ENCODE measurements at regions not wholly inside any gene's neighbourhood (a gene's known extent, or its start where the extent isn't known, plus 50 kb on each side); places are given as distances from the start of the nearest gene placed in this dataset.
"Not testable (repeated sequence)": the region's sequence is repeated elsewhere in the genome, so short reads cannot be mapped to it uniquely, and the experiment has no call there.

DNA sequence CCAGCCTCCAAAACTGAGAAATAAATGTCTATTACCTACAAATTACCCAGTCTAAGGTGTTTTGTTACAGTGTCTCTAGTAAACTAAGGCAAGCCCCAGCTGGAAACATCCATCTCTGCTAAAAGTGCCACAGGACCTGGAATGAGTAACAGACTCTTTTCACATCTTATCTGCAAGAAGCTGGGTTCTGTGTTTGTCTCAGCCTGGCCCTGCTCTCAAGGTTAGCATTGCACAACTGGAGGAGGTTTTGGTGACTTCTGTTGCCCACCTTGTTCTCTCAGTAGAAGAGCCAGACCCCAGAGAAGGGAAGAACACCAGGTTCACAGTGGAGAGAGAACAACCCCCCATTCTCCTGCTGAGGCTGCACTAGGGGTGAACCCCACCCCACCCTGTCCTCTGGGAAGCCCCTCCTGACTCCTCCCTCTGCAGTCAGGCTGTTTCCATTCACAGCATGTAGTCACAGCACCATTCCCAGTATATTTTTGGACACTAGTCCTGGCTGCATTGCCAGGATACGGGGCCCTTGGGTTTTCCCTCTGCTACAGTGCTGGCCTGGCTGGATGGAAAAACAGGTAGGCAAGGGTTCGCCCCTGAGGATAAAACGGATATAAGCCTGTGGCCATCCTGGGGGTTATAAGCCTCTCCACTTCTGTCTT, 280.0 kb downstream of the BCL2L11 start:
- DNase-seq; H3K9me3 ChIP-seq (ENCODE audit: control insufficient read depth in 2 of 3, insufficient read depth in 1 of 3, low read length in 3 of 3); H3K36me3 ChIP-seq (ENCODE audit: control insufficient read depth in 2 of 3, insufficient read depth in 3 of 3, low read length in 3 of 3); H3K27me3 ChIP-seq (ENCODE audit: control insufficient read depth, insufficient read depth, low read length); H3K4me1 ChIP-seq (ENCODE audit: control insufficient read depth in 2 of 3, insufficient read depth in 2 of 3, low read depth in 1 of 3, low read length in 3 of 3); H3K4me3 ChIP-seq (ENCODE audit: low read length in 3 of 3); H3K9ac ChIP-seq (ENCODE audit: low read length in 3 of 3); FAIRE-seq; H3K27ac ChIP-seq (ENCODE audit: low read depth in 2 of 2, low read length in 2 of 2); intact Hi-C loops (cut with DNase I): not testable (repeated sequence)

DNA sequence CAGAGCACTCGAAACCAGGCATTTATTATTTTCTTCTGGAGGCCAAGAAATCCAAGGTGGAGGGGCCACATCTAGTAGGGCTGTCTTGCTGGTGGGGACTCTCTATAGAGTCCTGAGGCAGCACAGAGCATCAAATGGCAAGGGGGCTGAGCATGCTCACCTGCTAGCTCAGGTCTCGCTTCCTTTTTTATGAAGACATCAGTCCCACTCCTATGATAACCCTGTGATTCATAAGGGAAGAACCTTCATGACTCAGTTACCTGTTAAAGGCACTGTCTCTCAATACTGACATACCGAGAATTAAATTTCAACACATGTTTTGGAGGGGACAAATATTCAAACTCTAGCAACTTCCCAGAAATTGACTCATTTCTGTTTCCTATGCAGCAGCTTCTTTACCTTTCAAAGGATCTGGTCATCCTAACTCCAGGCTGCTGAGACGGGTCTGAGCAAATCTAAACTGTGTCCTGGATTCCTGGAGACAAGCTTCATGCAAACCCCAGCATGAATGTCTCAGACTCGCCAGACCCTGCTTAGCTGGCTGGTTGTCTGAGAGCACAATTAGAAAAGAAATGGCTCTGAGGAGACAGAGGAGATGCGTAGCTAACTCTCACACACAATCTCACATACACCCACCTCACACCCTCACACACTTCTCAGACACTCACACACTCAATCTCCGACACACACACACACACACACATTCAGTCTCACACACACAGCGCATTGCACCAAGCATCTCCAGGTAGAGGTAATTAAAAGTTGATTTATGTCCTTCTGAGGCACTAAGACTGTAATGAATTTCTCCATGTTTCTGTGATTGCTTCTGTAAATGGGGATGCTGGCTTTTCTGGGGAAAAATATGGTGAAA, 280.8 kb downstream of the BCL2L11 start:
- H3K4me1 ChIP-seq (ENCODE audit: control insufficient read depth in 2 of 3, insufficient read depth in 2 of 3, low read depth in 1 of 3, low read length in 3 of 3); H3K27ac ChIP-seq (ENCODE audit: low read depth in 2 of 2, low read length in 2 of 2); H3K4me3 ChIP-seq (ENCODE audit: low read length in 3 of 3); intact Hi-C loops (cut with DNase I); H3K9ac ChIP-seq (ENCODE audit: low read length in 3 of 3); FAIRE-seq; H3K27me3 ChIP-seq (ENCODE audit: control insufficient read depth, insufficient read depth, low read length); DNase-seq; H3K9me3 ChIP-seq (ENCODE audit: control insufficient read depth in 2 of 3, insufficient read depth in 1 of 3, low read length in 3 of 3); H3K36me3 ChIP-seq (ENCODE audit: control insufficient read depth in 2 of 3, insufficient read depth in 3 of 3, low read length in 3 of 3): not testable (repeated sequence)

- DNase-seq; H3K9me3 ChIP-seq (ENCODE audit: control insufficient read depth in 2 of 3, insufficient read depth in 1 of 3, low read length in 3 of 3); H3K27me3 ChIP-seq (ENCODE audit: control insufficient read depth, insufficient read depth, low read length); H3K27ac ChIP-seq (ENCODE audit: low read depth in 2 of 2, low read length in 2 of 2); H3K36me3 ChIP-seq (ENCODE audit: control insufficient read depth in 2 of 3, insufficient read depth in 3 of 3, low read length in 3 of 3); intact Hi-C loops (cut with DNase I); H3K4me1 ChIP-seq (ENCODE audit: control insufficient read depth in 2 of 3, insufficient read depth in 2 of 3, low read depth in 1 of 3, low read length in 3 of 3); FAIRE-seq; H3K9ac ChIP-seq (ENCODE audit: low read length in 3 of 3); H3K4me3 ChIP-seq (ENCODE audit: low read length in 3 of 3): not testable (repeated sequence)
Measured at GRCh38 chr2:111402450-111402849, 281.7 kb downstream of the BCL2L11 start.

- intact Hi-C loops (cut with DNase I); FAIRE-seq: not testable (repeated sequence)
Measured at GRCh38 chr2:111403287-111403686, 282.6 kb downstream of the BCL2L11 start.

GRCh38 chr2:111406616-111407015, 285.9 kb downstream of the BCL2L11 start:
- H3K27ac ChIP-seq (ENCODE audit: low read depth in 2 of 2, low read length in 2 of 2); H3K36me3 ChIP-seq (ENCODE audit: control insufficient read depth in 2 of 3, insufficient read depth in 3 of 3, low read length in 3 of 3); H3K27me3 ChIP-seq (ENCODE audit: control insufficient read depth, insufficient read depth, low read length); H3K9me3 ChIP-seq (ENCODE audit: control insufficient read depth in 2 of 3, insufficient read depth in 1 of 3, low read length in 3 of 3); H3K9ac ChIP-seq (ENCODE audit: low read length in 3 of 3); intact Hi-C loops (cut with DNase I); DNase-seq; H3K4me3 ChIP-seq (ENCODE audit: low read length in 3 of 3); FAIRE-seq; H3K4me1 ChIP-seq (ENCODE audit: control insufficient read depth in 2 of 3, insufficient read depth in 2 of 3, low read depth in 1 of 3, low read length in 3 of 3): not testable (repeated sequence)

More at GRCh38 chr2:111403287-111403686, 282.6 kb downstream of the BCL2L11 start:
- H3K27ac ChIP-seq (ENCODE audit: low read depth in 2 of 2, low read length in 2 of 2); H3K36me3 ChIP-seq (ENCODE audit: control insufficient read depth in 2 of 3, insufficient read depth in 3 of 3, low read length in 3 of 3); H3K4me3 ChIP-seq (ENCODE audit: low read length in 3 of 3); H3K4me1 ChIP-seq (ENCODE audit: control insufficient read depth in 2 of 3, insufficient read depth in 2 of 3, low read depth in 1 of 3, low read length in 3 of 3); H3K9ac ChIP-seq (ENCODE audit: low read length in 3 of 3); H3K27me3 ChIP-seq (ENCODE audit: control insufficient read depth, insufficient read depth, low read length); DNase-seq; H3K9me3 ChIP-seq (ENCODE audit: control insufficient read depth in 2 of 3, insufficient read depth in 1 of 3, low read length in 3 of 3): not testable (repeated sequence)

GRCh38 chr2:111407632-111408194, 287.0 kb downstream of the BCL2L11 start:
- not testable (repeated sequence) for FAIRE-seq

GRCh38 chr2:111410868-111411406, 290.2 kb downstream of the BCL2L11 start:
- H3K4me1 ChIP-seq (ENCODE audit: control insufficient read depth in 2 of 3, insufficient read depth in 2 of 3, low read depth in 1 of 3, low read length in 3 of 3); H3K4me3 ChIP-seq (ENCODE audit: low read length in 3 of 3); H3K9ac ChIP-seq (ENCODE audit: low read length in 3 of 3); H3K36me3 ChIP-seq (ENCODE audit: control insufficient read depth in 2 of 3, insufficient read depth in 3 of 3, low read length in 3 of 3); H3K9me3 ChIP-seq (ENCODE audit: control insufficient read depth in 2 of 3, insufficient read depth in 1 of 3, low read length in 3 of 3); FAIRE-seq; intact Hi-C loops (cut with DNase I); DNase-seq; H3K27me3 ChIP-seq (ENCODE audit: control insufficient read depth, insufficient read depth, low read length); H3K27ac ChIP-seq (ENCODE audit: low read depth in 2 of 2, low read length in 2 of 2): not testable (repeated sequence)

More at GRCh38 chr2:111407632-111408194, 287.0 kb downstream of the BCL2L11 start:
- H3K4me3 ChIP-seq (ENCODE audit: low read length in 3 of 3); H3K27ac ChIP-seq (ENCODE audit: low read depth in 2 of 2, low read length in 2 of 2); intact Hi-C loops (cut with DNase I); H3K36me3 ChIP-seq (ENCODE audit: control insufficient read depth in 2 of 3, insufficient read depth in 3 of 3, low read length in 3 of 3); H3K9me3 ChIP-seq (ENCODE audit: control insufficient read depth in 2 of 3, insufficient read depth in 1 of 3, low read length in 3 of 3); H3K4me1 ChIP-seq (ENCODE audit: control insufficient read depth in 2 of 3, insufficient read depth in 2 of 3, low read depth in 1 of 3, low read length in 3 of 3); DNase-seq; H3K9ac ChIP-seq (ENCODE audit: low read length in 3 of 3); H3K27me3 ChIP-seq (ENCODE audit: control insufficient read depth, insufficient read depth, low read length): not testable (repeated sequence)

All from kidney (tissue), 10 donors.